Thymus (tissue), 11 donors: ENCODE measurements at regions not wholly inside any gene's neighbourhood (a gene's known extent, or its start where the extent isn't known, plus 50 kb on each side); places are given as distances from the start of the nearest gene placed in this dataset.

Source experiments
- DNase-seq, 9 donors: peaks; one replicate each; pipeline ENCODE4 v3.0.0-alpha.2; 2013; ENCODE audit warnings: low spot score in 9 of 9, low read depth in 6 of 9, missing footprints in 1 of 9
- H3K27ac ChIP-seq, 2 donors: one replicate each; pipeline ENCODE4 v1.5.1; 2013; ENCODE audit warnings: control low read depth in 1 of 2, low read depth in 1 of 2, low read length in 1 of 2, mild to moderate bottlenecking in 1 of 2, moderate library complexity in 1 of 2
- H3K27me3 ChIP-seq, 2 donors: one replicate each; pipeline ENCODE4 v1.5.1; 2013; ENCODE audit warnings: low read length in 1 of 2; ENCODE audit not compliant: control insufficient read depth in 2 of 2, insufficient read depth in 1 of 2
- H3K36me3 ChIP-seq, 2 donors: one replicate each; pipeline ENCODE4 v1.5.1; 2013; ENCODE audit warnings: low read length in 1 of 2, mild to moderate bottlenecking in 1 of 2, moderate library complexity in 1 of 2; ENCODE audit not compliant: control insufficient read depth in 2 of 2, insufficient read depth in 2 of 2
- H3K4me1 ChIP-seq, 2 donors: one replicate each; pipeline ENCODE4 v1.5.1; 2013; ENCODE audit warnings: low read length in 2 of 2; ENCODE audit not compliant: control insufficient read depth in 2 of 2, insufficient read depth in 2 of 2
- H3K4me3 ChIP-seq, 2 donors: one replicate each; pipeline ENCODE4 v1.5.1; 2013; ENCODE audit warnings: low read length in 2 of 2, control low read depth in 1 of 2, mild to moderate bottlenecking in 1 of 2
- H3K9me3 ChIP-seq, 2 donors: one replicate each; pipeline ENCODE4 v1.5.1; 2013; ENCODE audit warnings: low read length in 1 of 2, mild to moderate bottlenecking in 1 of 2; ENCODE audit not compliant: control insufficient read depth in 2 of 2, insufficient read depth in 1 of 2
- WGBS: extraction: QIAGEN DNeasy Blood & Tissue Kit; methylation state at CpG from one replicate; pipeline ENCODE4 v1.1.7; 2013; 5-methylcytosine and 5-hydroxymethylcytosine counted together
- donor health status: healthy.

GRCh38 chr5:145568581-145568980, 266.6 kb downstream of the PRELID2 start:
- no peak overlapping the region for H3K4me3 ChIP-seq
- no peaks in the 10 kb centered on the region for H3K27me3 ChIP-seq
- H3K9me3 ChIP-seq, result no peaks in the 10 kb centered on the region
- no peak overlapping the region for H3K27ac ChIP-seq
- H3K4me1 ChIP-seq, result no peaks in the 10 kb centered on the region
- DNase-seq, result no peak
- H3K36me3 ChIP-seq, result no peaks in the 10 kb centered on the region

- Histone ChIP-seq H3K27me3 (no peaks in the 10 kb centered on the region), H3K9me3 (no peaks in the 10 kb centered on the region), H3K4me3 (no peak overlapping the region), H3K4me1 (no peaks in the 10 kb centered on the region), H3K36me3 (no peaks in the 10 kb centered on the region), H3K27ac (no peak overlapping the region)
- no peak for DNase-seq
- 88% methylated on average over 4 of the region's 4 CpGs for WGBS
These were observed 272.2 kb downstream of the PRELID2 start for GRCh38 chr5:145562931-145563330.

GRCh38 chr5:145558288-145558687, 276.9 kb downstream of the PRELID2 start:
- whole genome bisulfite sequencing, result 100% methylated on average over 1 of the region's 1 CpG
- no peaks in the 10 kb centered on the region for H3K36me3 ChIP-seq
- no peaks in the 10 kb centered on the region for H3K9me3 ChIP-seq
- H3K27ac ChIP-seq, result no peak overlapping the region
- H3K4me1 ChIP-seq, result no peaks in the 10 kb centered on the region
- no peak overlapping the region for H3K4me3 ChIP-seq
- DNase-seq, result no peak
- H3K27me3 ChIP-seq, result no peaks in the 10 kb centered on the region

- no peaks in the 10 kb centered on the region for H3K27me3 ChIP-seq
- H3K4me1 ChIP-seq, result no peaks in the 10 kb centered on the region
- DNase-seq, result no peak
- H3K4me3 ChIP-seq, result no peak overlapping the region
- no peaks in the 10 kb centered on the region for H3K36me3 ChIP-seq
- no peak overlapping the region for H3K27ac ChIP-seq
- no peaks in the 10 kb centered on the region for H3K9me3 ChIP-seq
- 100% methylated on average over 1 of the region's 1 CpG for WGBS
These were observed 277.8 kb downstream of the PRELID2 start for GRCh38 chr5:145557345-145557744.

- H3K27ac ChIP-seq, result no peak overlapping the region
- DNase-seq, result no peak
- no peaks in the 10 kb centered on the region for H3K27me3 ChIP-seq
- H3K36me3 ChIP-seq, result no peaks in the 10 kb centered on the region
- H3K4me1 ChIP-seq, result no peaks in the 10 kb centered on the region
- no peaks in the 10 kb centered on the region for H3K9me3 ChIP-seq
- no peak overlapping the region for H3K4me3 ChIP-seq
These were observed 280.7 kb downstream of the PRELID2 start for GRCh38 chr5:145554399-145554798.

- H3K36me3 ChIP-seq, result no peaks in the 10 kb centered on the region
- no peak for DNase-seq
- H3K27me3 ChIP-seq, result no peaks in the 10 kb centered on the region
- no peak overlapping the region for H3K27ac ChIP-seq
- 91% methylated on average over 2 of the region's 2 CpGs for WGBS
- no peak overlapping the region for H3K4me3 ChIP-seq
- H3K9me3 ChIP-seq, result no peaks in the 10 kb centered on the region
- no peaks in the 10 kb centered on the region for H3K4me1 ChIP-seq
These were observed 282.0 kb downstream of the PRELID2 start for GRCh38 chr5:145553177-145553576.

- no peak for DNase-seq
- no peaks in the 10 kb centered on the region for H3K9me3 ChIP-seq
- WGBS, result 95% methylated on average over 1 of the region's 1 CpG
- no peaks in the 10 kb centered on the region for H3K4me1 ChIP-seq
- no peaks in the 10 kb centered on the region for H3K36me3 ChIP-seq
- H3K27ac ChIP-seq, result no peak overlapping the region
- no peaks in the 10 kb centered on the region for H3K27me3 ChIP-seq
- H3K4me3 ChIP-seq, result no peak overlapping the region
These were observed 283.4 kb downstream of the PRELID2 start for GRCh38 chr5:145551714-145552113.

GRCh38 chr5:145548097-145548496, 287.0 kb downstream of the PRELID2 start:
- Histone ChIP-seq H3K36me3 (no peaks in the 10 kb centered on the region), H3K4me1 (no peaks in the 10 kb centered on the region), H3K27me3 (no peaks in the 10 kb centered on the region), H3K4me3 (no peak overlapping the region), H3K9me3 (no peaks in the 10 kb centered on the region), H3K27ac (no peak overlapping the region)
- no peak for DNase-seq

GRCh38 chr5:145544401-145544800, 290.7 kb downstream of the PRELID2 start:
- no peak for DNase-seq
- no peaks in the 10 kb centered on the region for H3K4me1 ChIP-seq
- H3K27me3 ChIP-seq, result no peaks in the 10 kb centered on the region
- H3K27ac ChIP-seq, result no peak overlapping the region
- no peaks in the 10 kb centered on the region for H3K9me3 ChIP-seq
- no peak overlapping the region for H3K4me3 ChIP-seq
- no peaks in the 10 kb centered on the region for H3K36me3 ChIP-seq

GRCh38 chr5:145543968-145544367, 291.2 kb downstream of the PRELID2 start:
- H3K27me3 ChIP-seq, result no peaks in the 10 kb centered on the region
- no peak overlapping the region for H3K4me3 ChIP-seq
- WGBS, result 89% methylated on average over 3 of the region's 3 CpGs
- no peaks in the 10 kb centered on the region for H3K9me3 ChIP-seq
- DNase-seq, result no peak
- no peaks in the 10 kb centered on the region for H3K4me1 ChIP-seq
- no peaks in the 10 kb centered on the region for H3K36me3 ChIP-seq
- no peak overlapping the region for H3K27ac ChIP-seq
